HCT116 (cell line): ENCODE measurements at regions not wholly inside any gene's neighbourhood (a gene's known extent, or its start where the extent isn't known, plus 50 kb on each side); places are given as distances from the start of the nearest gene placed in this dataset.

Source experiments
- CTCF ChIP-seq, 3 experiments: fragments of 200-600 bp in 1 of 3; sonication (generic) in 1 of 3; IDR thresholded peaks in 2 of 3; conservative IDR thresholded peaks in 1 of 3; 2 replicates each; pipeline ENCODE4 v1.5.1; 2012 to 2017; ENCODE audit warnings: low read depth in 2 of 3, low read length in 2 of 3, antibody characterized with exemption in 1 of 3, borderline replicate concordance in 1 of 3, control low read depth in 1 of 3, mild to moderate bottlenecking in 1 of 3, mixed read lengths in 1 of 3, mixed run types in 1 of 3, moderate library complexity in 1 of 3; ENCODE audit not compliant: insufficient read depth in 1 of 3
- EZH2 ChIP-seq: fragments of 200-600 bp; sonication (generic); IDR thresholded peaks from 2 replicates; pipeline ENCODE4 v1.6.1; 2017; ENCODE audit warnings: antibody characterized with exemption, mixed run types
- EZH2phosphoT487 ChIP-seq: fragments of 200-600 bp; IDR thresholded peaks from 2 replicates; pipeline ENCODE4 v1.6.1; 2018; ENCODE audit warnings: antibody characterized with exemption, borderline replicate concordance
- FOSL1 ChIP-seq: IDR thresholded peaks from 2 replicates; pipeline ENCODE4 v1.6.1; 2012; ENCODE audit warnings: low read depth
- JUND ChIP-seq: IDR thresholded peaks from 2 replicates; pipeline ENCODE4 v1.6.1; 2012
- MAX ChIP-seq: IDR thresholded peaks from 2 replicates; pipeline ENCODE4 v1.6.1; 2012
- POLR2A ChIP-seq: IDR thresholded peaks from 2 replicates; pipeline ENCODE4 v1.7.0; 2011; ENCODE audit warnings: borderline replicate concordance; ENCODE audit not compliant: insufficient read depth, insufficient read length; ENCODE audit errors: extremely low read depth
- REST ChIP-seq: IDR thresholded peaks from 2 replicates; pipeline ENCODE4 v1.6.1; 2012; ENCODE audit warnings: low read depth
- ZBTB33 ChIP-seq: IDR thresholded peaks from 2 replicates; pipeline ENCODE4 v1.6.1; 2011; ENCODE audit warnings: mild to moderate bottlenecking, low read length, moderate library complexity; ENCODE audit not compliant: insufficient replicate concordance; ENCODE audit errors: extremely low read depth
- ZFX ChIP-seq: fragments of 450-650 bp; IDR thresholded peaks from 2 replicates; pipeline ENCODE4 v1.6.1; 2017

- TF ChIP-seq MAX, result no peak
- no peak for TF ChIP-seq CTCF (IDR thresholded peaks at IDR 0.05 in 2 of 3, conservative IDR thresholded peaks at IDR 0.05 in 1 of 3; ENCODE audit: borderline replicate concordance in 1 of 3, insufficient read depth in 1 of 3, low read depth in 2 of 3, low read length in 2 of 3)
- no peak for TF ChIP-seq JUND
- TF ChIP-seq FOSL1, result no peak
- no peak for TF ChIP-seq ZBTB33
- no peak for TF ChIP-seq REST
- no peak for TF ChIP-seq EZH2
- TF ChIP-seq POLR2A, result no peak
- TF ChIP-seq EZH2phosphoT487, result no peak
- no peak for TF ChIP-seq ZFX
Measured at GRCh38 chr1:239922778-239923522, 168.7 kb upstream of the FMN2 start.
